CD4-positive, alpha-beta memory T cell (primary cell): ENCODE measurements at regions not wholly inside any gene's neighbourhood (a gene's known extent, or its start where the extent isn't known, plus 50 kb on each side); places are given as distances from the start of the nearest gene placed in this dataset.

Experiments used
- CTCF ChIA-PET: fragments of 350-600 bp; sonication (Branson Sonifier 250); formaldehyde crosslinking; loops from one replicate; lab custom pipeline; 2021; ENCODE audit warnings: inconsistent platforms; ENCODE audit not compliant: partially characterized antibody; lab: Charles Lee
- POLR2A ChIA-PET: fragments of 350-600 bp; sonication (Branson Sonifier 250); formaldehyde crosslinking; loops from one replicate; lab custom pipeline; 2021; ENCODE audit not compliant: partially characterized antibody; lab: Charles Lee
- DNase-seq, 5 donors: peaks; one replicate each; pipeline versions ENCODE4 v3.0.0 to v3.0.0-alpha.2; 2020 to 2022; ENCODE audit warnings: mixed read lengths in 1 of 5
- H3K27ac ChIP-seq: one replicate; pipeline ENCODE4 v1.7.0; 2013; ENCODE audit warnings: low read depth, low read length
- H3K27me3 ChIP-seq: 2 replicates; pipeline ENCODE4 v1.7.0; 2013; ENCODE audit warnings: mild to moderate bottlenecking, low read length, moderate library complexity; ENCODE audit not compliant: insufficient read depth
- H3K36me3 ChIP-seq: 2 replicates; pipeline ENCODE4 v1.7.0; 2013; ENCODE audit warnings: mild to moderate bottlenecking, low read length, moderate library complexity; ENCODE audit not compliant: insufficient read depth
- H3K4me1 ChIP-seq: 2 replicates; pipeline ENCODE4 v1.7.0; 2013; ENCODE audit warnings: mild to moderate bottlenecking, low read length, moderate library complexity; ENCODE audit not compliant: insufficient read depth
- H3K4me3 ChIP-seq, 2 donors: one replicate each; pipeline ENCODE4 v1.7.0; 2013; ENCODE audit warnings: low read length in 2 of 2, mild to moderate bottlenecking in 1 of 2
- H3K9me3 ChIP-seq, 2 donors: one replicate each; pipeline ENCODE4 v1.7.0; 2013; ENCODE audit warnings: low read length in 2 of 2, control low read depth in 1 of 2; ENCODE audit not compliant: control insufficient read depth in 1 of 2
- H3K27ac Mint-ChIP-seq, 7 donors: one replicate each; pipeline ENCODE4 v1.8.0; 2020 to 2021; ENCODE audit warnings: mixed read lengths in 7 of 7, mild to moderate bottlenecking in 6 of 7, inconsistent platforms in 3 of 7, moderate library complexity in 3 of 7
- H3K27me3 Mint-ChIP-seq, 2 donors: one replicate each; pipeline ENCODE4 v1.8.0; 2020 to 2021; ENCODE audit warnings: mixed read lengths in 2 of 2
- H3K36me3 Mint-ChIP-seq, 2 donors: one replicate each; pipeline ENCODE4 v1.8.0; 2020 to 2021; ENCODE audit warnings: mixed read lengths in 2 of 2, inconsistent platforms in 1 of 2, mild to moderate bottlenecking in 1 of 2
- H3K4me1 Mint-ChIP-seq, 4 donors: one replicate each; pipeline ENCODE4 v1.8.0; 2020 to 2021; ENCODE audit warnings: mixed read lengths in 4 of 4, mild to moderate bottlenecking in 1 of 4
- H3K4me3 Mint-ChIP-seq, 8 donors: one replicate each; pipeline ENCODE4 v1.8.0; 2020 to 2021; ENCODE audit warnings: mixed read lengths in 8 of 8, mild to moderate bottlenecking in 7 of 8, moderate library complexity in 6 of 8, inconsistent platforms in 3 of 8
- H3K9me3 Mint-ChIP-seq, 8 donors: one replicate each; pipeline ENCODE4 v1.8.0; 2020 to 2021; ENCODE audit warnings: mixed read lengths in 8 of 8, mild to moderate bottlenecking in 5 of 8, inconsistent platforms in 3 of 8, moderate library complexity in 1 of 8
- intact Hi-C: fragments of 100-400 bp; cut with micrococcal nuclease; formaldehyde crosslinking; loops from one replicate; pipeline ENCODE4 v1.15.1; 2023

DNA sequence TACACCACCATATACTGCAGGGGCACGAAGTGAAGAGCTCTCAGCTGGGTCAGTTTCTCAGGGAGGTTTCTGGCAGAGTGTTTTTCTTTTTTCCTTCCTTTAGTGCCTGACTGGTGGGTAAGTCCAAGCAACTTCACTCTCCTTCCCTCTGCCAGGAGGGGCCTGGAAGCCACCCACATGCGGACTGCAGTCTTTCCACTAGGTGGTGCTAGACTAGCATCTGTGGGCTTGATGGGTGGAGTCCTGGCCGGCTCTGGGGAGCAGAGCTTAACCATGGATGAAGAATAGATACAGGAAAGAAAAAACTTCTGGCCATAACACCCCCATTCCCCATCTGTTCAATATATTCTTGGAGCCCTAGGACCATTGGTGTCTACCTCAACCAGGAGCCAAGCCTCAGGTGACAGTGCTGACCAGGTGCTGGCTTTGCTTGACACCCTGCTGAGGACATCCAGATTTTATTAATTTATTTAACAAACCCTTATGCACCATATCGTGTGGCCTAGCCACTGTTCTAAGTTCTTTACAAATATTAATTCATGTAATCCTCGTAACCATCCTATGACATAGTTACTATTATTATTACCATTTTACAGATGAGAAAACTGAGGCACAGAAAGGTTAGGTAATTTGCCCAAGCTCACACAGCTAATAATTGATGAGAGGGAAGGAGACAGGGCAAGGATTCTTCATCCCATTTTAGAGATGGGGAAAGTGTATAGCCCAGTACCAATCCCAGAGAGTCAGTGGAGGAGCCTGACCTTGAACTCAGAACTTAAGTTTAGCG lies 126.7 kb upstream of the CSF3R start:
- H3K27ac Mint-ChIP-seq, result no peak overlapping the region
- POLR2A ChIA-PET, result no interaction called here
- H3K36me3 Mint-ChIP-seq, result no peaks in the 10 kb centered on the region
- intact Hi-C loops, result no loop called here
- DNase-seq, result peak; percentile 32 to 52 (median 34)
- H3K4me3 Mint-ChIP-seq, result no peak overlapping the region
- no peaks in the 10 kb centered on the region for H3K36me3 ChIP-seq
- CTCF ChIA-PET, result interaction anchor here (0.8 to 2.3 kb wide), 5 partner anchors 10 to 715 kb away, joined by 3 to 5 read pairs (median 3); no protein-coding TSS in a partner anchor
- no peaks in the 10 kb centered on the region for H3K9me3 ChIP-seq
- H3K27me3 ChIP-seq, result no peaks in the 10 kb centered on the region
- H3K4me1 Mint-ChIP-seq, result peaks cover 17 to 35% (median 25%) of the 10 kb centered on the region in 4 donors
- peaks cover 4 to 5% of the 10 kb centered on the region in 2 donors for H3K27me3 Mint-ChIP-seq
- no peak overlapping the region for H3K27ac ChIP-seq
- peaks cover 30% of the 10 kb centered on the region for H3K4me1 ChIP-seq
- no peak overlapping the region for H3K4me3 ChIP-seq
- peaks cover 0 to 2% (median 0%) of the 10 kb centered on the region in 8 donors for H3K9me3 Mint-ChIP-seq

DNA sequence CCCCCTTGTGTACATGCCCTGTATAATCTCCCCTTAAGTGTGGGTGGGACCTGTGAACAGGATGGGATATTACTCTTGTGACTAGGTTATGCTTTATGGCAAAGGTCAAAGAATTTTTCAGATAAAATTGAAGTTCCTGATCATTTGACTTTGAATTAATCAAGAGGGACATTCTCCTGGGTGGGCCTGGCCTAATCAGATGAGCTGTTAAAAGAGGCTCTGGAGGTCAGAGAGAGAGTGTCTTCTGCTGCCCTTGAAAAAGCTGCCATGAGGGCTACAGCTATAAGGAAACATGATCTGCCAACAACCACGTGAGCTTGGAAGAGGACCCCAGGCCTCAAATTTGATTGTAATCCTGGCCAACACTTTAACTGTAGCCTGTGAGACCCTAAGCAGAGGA lies 125.6 kb upstream of the CSF3R start:
- H3K4me3 Mint-ChIP-seq, result no peak overlapping the region
- no peaks in the 10 kb centered on the region for H3K27me3 ChIP-seq
- no peaks in the 10 kb centered on the region for H3K9me3 ChIP-seq
- POLR2A ChIA-PET, result no interaction called here
- intact Hi-C loops, result no loop called here
- DNase-seq, result no peak
- H3K36me3 Mint-ChIP-seq, result no peaks in the 10 kb centered on the region
- no peak overlapping the region for H3K27ac ChIP-seq
- H3K27me3 Mint-ChIP-seq, result peaks cover 4 to 5% of the 10 kb centered on the region in 2 donors
- H3K36me3 ChIP-seq, result no peaks in the 10 kb centered on the region
- peaks cover 0 to 2% (median 0%) of the 10 kb centered on the region in 8 donors for H3K9me3 Mint-ChIP-seq
- H3K4me1 ChIP-seq, result peaks cover 30% of the 10 kb centered on the region
- peaks cover 17 to 35% (median 25%) of the 10 kb centered on the region in 4 donors for H3K4me1 Mint-ChIP-seq
- H3K4me3 ChIP-seq, result no peak overlapping the region
- CTCF ChIA-PET, result interaction anchor here (2.0 kb wide), 1 partner anchor 32 kb away, joined by 9 read pairs; no protein-coding TSS in a partner anchor
- H3K27ac Mint-ChIP-seq, result no peak overlapping the region

GRCh38 chr1:36607263-36607651 lies 124.5 kb upstream of the CSF3R start:
- H3K9me3 ChIP-seq, result no peaks in the 10 kb centered on the region
- H3K36me3 ChIP-seq, result no peaks in the 10 kb centered on the region
- H3K36me3 Mint-ChIP-seq, result no peaks in the 10 kb centered on the region
- intact Hi-C loops, result no loop called here
- H3K27ac ChIP-seq, result no peak overlapping the region
- no peak overlapping the region for H3K4me3 ChIP-seq
- POLR2A ChIA-PET, result no interaction called here
- H3K27ac Mint-ChIP-seq, result peak overlapping the region in 6 of 7 donors; percentile 44 to 92 (median 62)
- H3K9me3 Mint-ChIP-seq, result peaks cover 0 to 3% (median 0%) of the 10 kb centered on the region in 8 donors
- peaks cover 30% of the 10 kb centered on the region for H3K4me1 ChIP-seq
- H3K4me1 Mint-ChIP-seq, result peaks cover 17 to 35% (median 25%) of the 10 kb centered on the region in 4 donors
- H3K4me3 Mint-ChIP-seq, result peak overlapping the region in 4 of 8 donors; percentile 37 to 62 (median 52)
- peaks cover 7% of the 10 kb centered on the region in 2 donors for H3K27me3 Mint-ChIP-seq
- H3K27me3 ChIP-seq, result no peaks in the 10 kb centered on the region
- CTCF ChIA-PET, result interaction anchor here (0.7 to 2.0 kb wide), 3 partner anchors 26 to 33 kb away, joined by 3 to 9 read pairs (median 3); no protein-coding TSS in a partner anchor
- DNase-seq, result no peak

GRCh38 chr1:36606641-36607262 lies 124.0 kb upstream of the CSF3R start:
- H3K27me3 ChIP-seq, result no peaks in the 10 kb centered on the region
- Mint-ChIP-seq H3K27ac (peak overlapping the region; percentile 50 to 92 (median 85)), H3K4me3 (peak overlapping the region in 5 of 8 donors; percentile 37 to 62 (median 52)), H3K9me3 (peaks cover 0 to 3% (median 0%) of the 10 kb centered on the region in 8 donors), H3K36me3 (no peaks in the 10 kb centered on the region), H3K27me3 (peaks cover 7% of the 10 kb centered on the region in 2 donors), H3K4me1 (peaks cover 17 to 35% (median 25%) of the 10 kb centered on the region in 4 donors)
- intact Hi-C loops, result no loop called here
- no peak overlapping the region for H3K4me3 ChIP-seq
- H3K9me3 ChIP-seq, result no peaks in the 10 kb centered on the region
- ChIA-PET CTCF (interaction anchor here (0.7 to 2.0 kb wide), 3 partner anchors 26 to 32 kb away, joined by 3 to 9 read pairs (median 3); no protein-coding TSS in a partner anchor), POLR2A (no interaction called here)
- peaks cover 30% of the 10 kb centered on the region for H3K4me1 ChIP-seq
- H3K36me3 ChIP-seq, result no peaks in the 10 kb centered on the region
- DNase-seq, result peak; percentile 33 to 47 (median 41)
- H3K27ac ChIP-seq, result no peak overlapping the region

DNA sequence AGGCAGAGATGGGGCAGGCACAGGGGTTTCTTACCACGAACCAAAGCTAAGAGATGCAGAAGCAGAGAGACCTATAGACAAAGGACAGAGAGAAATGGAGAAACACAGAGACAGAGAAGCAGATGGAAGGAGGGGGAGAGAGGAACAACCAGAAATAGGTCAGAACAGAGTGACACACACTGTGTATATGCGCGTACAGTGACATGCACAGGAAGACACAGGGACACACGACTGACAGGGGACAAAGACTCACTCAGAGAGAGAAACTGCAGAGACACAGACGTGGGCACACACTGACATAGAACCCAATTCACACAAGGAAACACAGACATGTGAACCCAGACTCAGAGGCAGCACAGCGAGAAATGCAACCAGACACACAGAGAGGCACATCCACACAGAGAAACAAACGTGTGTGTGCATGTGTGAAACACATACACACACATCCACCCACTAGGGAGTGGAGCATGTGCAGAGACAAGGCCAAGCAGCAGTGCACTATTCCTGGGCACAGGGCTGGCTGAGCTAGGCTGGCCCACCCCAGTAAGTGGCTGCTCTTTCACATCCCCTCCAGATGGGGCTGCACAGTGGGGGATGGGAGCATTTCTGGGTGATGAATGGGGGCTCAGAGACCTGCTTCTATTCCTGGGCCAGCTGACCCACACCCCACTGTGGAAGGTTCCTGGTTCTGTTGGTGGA lies 123.4 kb upstream of the CSF3R start:
- intact Hi-C loops, result no loop called here
- H3K4me3 ChIP-seq, result no peak overlapping the region
- Mint-ChIP-seq H3K27me3 (peaks cover 7 to 8% of the 10 kb centered on the region in 2 donors), H3K4me3 (peak overlapping the region in 7 of 8 donors; percentile 33 to 74 (median 52)), H3K9me3 (peaks cover 0 to 3% (median 0%) of the 10 kb centered on the region in 8 donors), H3K36me3 (no peaks in the 10 kb centered on the region), H3K27ac (peak overlapping the region; percentile 51 to 92 (median 87)), H3K4me1 (peaks cover 17 to 35% (median 25%) of the 10 kb centered on the region in 4 donors)
- H3K36me3 ChIP-seq, result no peaks in the 10 kb centered on the region
- CTCF ChIA-PET, result no interaction called here
- POLR2A ChIA-PET, result no interaction called here
- peaks cover 30% of the 10 kb centered on the region for H3K4me1 ChIP-seq
- no peaks in the 10 kb centered on the region for H3K9me3 ChIP-seq
- H3K27me3 ChIP-seq, result no peaks in the 10 kb centered on the region
- H3K27ac ChIP-seq, result no peak overlapping the region
- peak in 2 of 5 donors; percentile 3 to 20 for DNase-seq

DNA sequence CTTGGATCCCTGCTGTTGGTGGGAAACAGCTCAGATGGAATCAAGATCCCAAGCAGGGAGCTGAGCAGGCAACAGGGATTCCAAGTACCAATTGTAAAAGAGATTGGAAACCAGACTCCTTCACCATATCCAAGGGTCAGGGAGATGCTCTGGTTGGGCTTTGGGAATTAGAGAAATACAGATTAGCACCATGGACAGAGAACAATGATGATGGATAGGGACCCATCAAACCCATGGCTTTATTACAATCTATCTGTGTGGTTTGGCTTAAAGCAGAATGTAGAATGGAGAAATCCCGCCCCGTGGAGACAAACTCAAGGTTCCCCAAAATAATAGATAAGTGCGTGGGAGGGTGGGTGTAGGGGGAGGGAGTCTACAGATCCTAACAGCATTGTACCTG lies 120.7 kb upstream of the CSF3R start:
- H3K27ac ChIP-seq, result no peak overlapping the region
- ChIA-PET CTCF (no interaction called here), POLR2A (no interaction called here)
- H3K4me3 ChIP-seq, result no peak overlapping the region
- no peak for DNase-seq
- Mint-ChIP-seq H3K27ac (no peak overlapping the region), H3K36me3 (no peaks in the 10 kb centered on the region), H3K4me1 (peaks cover 15 to 31% (median 25%) of the 10 kb centered on the region in 4 donors), H3K9me3 (peaks cover 0 to 3% (median 0%) of the 10 kb centered on the region in 8 donors), H3K4me3 (no peak overlapping the region), H3K27me3 (peaks cover 2 to 8% of the 10 kb centered on the region in 2 donors)
- H3K36me3 ChIP-seq, result no peaks in the 10 kb centered on the region
- no peaks in the 10 kb centered on the region for H3K9me3 ChIP-seq
- H3K27me3 ChIP-seq, result no peaks in the 10 kb centered on the region
- intact Hi-C loops, result no loop called here
- peaks cover 30% of the 10 kb centered on the region for H3K4me1 ChIP-seq
